ENCODE measurements at regions not wholly inside any gene's neighbourhood (a gene's known extent, or its start where the extent isn't known, plus 50 kb on each side); places are given as distances from the start of the nearest gene placed in this dataset.

- TF ChIP-seq ARNTL (CRISPR knock-in tag; IDR thresholded peaks at IDR 0.05; ENCODE audit: borderline replicate concordance, low read depth) (no peak), OSR1 (CRISPR knock-in tag; IDR thresholded peaks at IDR 0.05) (no peak), ESRRG (CRISPR knock-in tag; IDR thresholded peaks at IDR 0.05) (no peak)
- TF ChIP-seq, protein P1, sequence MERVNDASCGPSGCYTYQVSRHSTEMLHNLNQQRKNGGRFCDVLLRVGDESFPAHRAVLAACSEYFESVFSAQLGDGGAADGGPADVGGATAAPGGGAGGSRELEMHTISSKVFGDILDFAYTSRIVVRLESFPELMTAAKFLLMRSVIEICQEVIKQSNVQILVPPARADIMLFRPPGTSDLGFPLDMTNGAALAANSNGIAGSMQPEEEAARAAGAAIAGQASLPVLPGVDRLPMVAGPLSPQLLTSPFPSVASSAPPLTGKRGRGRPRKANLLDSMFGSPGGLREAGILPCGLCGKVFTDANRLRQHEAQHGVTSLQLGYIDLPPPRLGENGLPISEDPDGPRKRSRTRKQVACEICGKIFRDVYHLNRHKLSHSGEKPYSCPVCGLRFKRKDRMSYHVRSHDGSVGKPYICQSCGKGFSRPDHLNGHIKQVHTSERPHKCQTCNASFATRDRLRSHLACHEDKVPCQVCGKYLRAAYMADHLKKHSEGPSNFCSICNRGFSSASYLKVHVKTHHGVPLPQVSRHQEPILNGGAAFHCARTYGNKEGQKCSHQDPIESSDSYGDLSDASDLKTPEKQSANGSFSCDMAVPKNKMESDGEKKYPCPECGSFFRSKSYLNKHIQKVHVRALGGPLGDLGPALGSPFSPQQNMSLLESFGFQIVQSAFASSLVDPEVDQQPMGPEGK (CRISPR knock-in tag; IDR thresholded peaks at IDR 0.05; ENCODE audit: borderline replicate concordance): no peak
Observed at GRCh38 chr13:68970532-68970931, 1137.1 kb upstream of the ATXN8OS start.
